Bronchial epithelial cell (primary cell): ENCODE measurements at regions not wholly inside any gene's neighbourhood (a gene's known extent, or its start where the extent isn't known, plus 50 kb on each side); places are given as distances from the start of the nearest gene placed in this dataset.
A peak's percentile ranks its signal among the peaks of the same experiment; 100 is the strongest.

Experiments used
- DNase-seq: peaks from one replicate; pipeline ENCODE4 v3.0.0-alpha.2; 2010; ENCODE audit warnings: low read depth
- FAIRE-seq: peaks from 2 replicates; lab custom pipeline; 2011; peaks lifted over from hg19 to GRCh38; lab: Jason Lieb, UNC
- H3K27me3 ChIP-seq: 2 replicates; pipeline ENCODE4 v1.5.1; 2011; ENCODE audit warnings: low read length; ENCODE audit not compliant: control insufficient read depth, insufficient read depth
- H3K36me3 ChIP-seq: 2 replicates; pipeline ENCODE4 v1.5.1; 2011; ENCODE audit warnings: low read length; ENCODE audit not compliant: control insufficient read depth, insufficient read depth
- H3K4me3 ChIP-seq: 2 replicates; pipeline ENCODE4 v1.5.1; 2011; ENCODE audit warnings: mild to moderate bottlenecking, low read depth, low read length, control low read depth
- TF ChIP-seq, protein P1 (sequence below): IDR thresholded peaks from 2 replicates; pipeline ENCODE4 v1.5.1; 2011; ENCODE audit warnings: mild to moderate bottlenecking, moderate library complexity, low read length, control low read depth, inconsistent platforms; ENCODE audit not compliant: insufficient read depth, severe bottlenecking

DNA sequence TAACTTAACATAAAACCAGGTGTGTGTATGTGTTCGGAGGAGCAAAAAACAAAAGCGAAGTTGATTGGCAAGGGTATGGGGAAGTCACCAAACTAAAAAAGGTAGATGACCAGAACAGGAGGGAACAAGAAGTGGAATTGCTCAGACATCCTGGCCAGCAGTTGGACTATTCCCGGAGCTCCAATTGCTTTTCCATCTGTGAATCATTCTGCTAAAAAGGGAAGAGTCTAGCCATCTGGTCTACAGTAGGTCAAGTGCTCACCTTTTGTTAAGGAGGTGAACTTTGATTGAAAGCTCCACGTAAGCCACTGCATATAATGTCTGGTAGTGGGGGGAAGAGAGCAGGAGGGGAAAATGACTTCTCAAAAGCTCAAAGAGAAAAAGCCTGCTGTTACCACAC, 50.0 kb upstream of the BET1 start:
- Histone ChIP-seq H3K4me3 (no peak overlapping the region), H3K36me3 (no peaks in the 10 kb centered on the region), H3K27me3 (no peaks in the 10 kb centered on the region)
- FAIRE-seq (no peak), DNase-seq (no peak)
- TF ChIP-seq, protein P1, sequence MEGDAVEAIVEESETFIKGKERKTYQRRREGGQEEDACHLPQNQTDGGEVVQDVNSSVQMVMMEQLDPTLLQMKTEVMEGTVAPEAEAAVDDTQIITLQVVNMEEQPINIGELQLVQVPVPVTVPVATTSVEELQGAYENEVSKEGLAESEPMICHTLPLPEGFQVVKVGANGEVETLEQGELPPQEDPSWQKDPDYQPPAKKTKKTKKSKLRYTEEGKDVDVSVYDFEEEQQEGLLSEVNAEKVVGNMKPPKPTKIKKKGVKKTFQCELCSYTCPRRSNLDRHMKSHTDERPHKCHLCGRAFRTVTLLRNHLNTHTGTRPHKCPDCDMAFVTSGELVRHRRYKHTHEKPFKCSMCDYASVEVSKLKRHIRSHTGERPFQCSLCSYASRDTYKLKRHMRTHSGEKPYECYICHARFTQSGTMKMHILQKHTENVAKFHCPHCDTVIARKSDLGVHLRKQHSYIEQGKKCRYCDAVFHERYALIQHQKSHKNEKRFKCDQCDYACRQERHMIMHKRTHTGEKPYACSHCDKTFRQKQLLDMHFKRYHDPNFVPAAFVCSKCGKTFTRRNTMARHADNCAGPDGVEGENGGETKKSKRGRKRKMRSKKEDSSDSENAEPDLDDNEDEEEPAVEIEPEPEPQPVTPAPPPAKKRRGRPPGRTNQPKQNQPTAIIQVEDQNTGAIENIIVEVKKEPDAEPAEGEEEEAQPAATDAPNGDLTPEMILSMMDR = no peak

DNA sequence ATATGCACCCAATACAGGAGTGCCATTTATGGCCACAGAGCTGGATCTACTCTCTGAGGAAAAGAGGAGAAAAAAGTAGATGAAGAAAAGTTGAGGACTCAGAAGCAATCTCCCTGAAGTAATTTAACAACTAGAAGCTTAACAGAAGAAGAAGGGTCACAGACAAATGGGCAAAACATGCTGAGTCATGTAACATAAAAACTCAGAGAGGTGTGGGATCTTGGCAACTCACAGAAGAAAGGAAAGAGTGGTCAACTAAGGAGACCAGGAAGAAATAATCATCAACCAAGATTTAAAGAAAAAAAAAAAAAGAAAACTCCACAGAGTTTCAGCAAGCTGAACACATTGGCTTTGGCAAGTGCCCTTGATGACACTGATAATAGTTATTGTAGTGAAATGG, 51.8 kb upstream of the BET1 start:
- TF ChIP-seq, protein P1 = no peak
- no peaks in the 10 kb centered on the region for H3K27me3 ChIP-seq
- H3K36me3 ChIP-seq = no peaks in the 10 kb centered on the region
- H3K4me3 ChIP-seq = no peak overlapping the region
- DNase-seq = peak; percentile 29
- no peak for FAIRE-seq

DNA sequence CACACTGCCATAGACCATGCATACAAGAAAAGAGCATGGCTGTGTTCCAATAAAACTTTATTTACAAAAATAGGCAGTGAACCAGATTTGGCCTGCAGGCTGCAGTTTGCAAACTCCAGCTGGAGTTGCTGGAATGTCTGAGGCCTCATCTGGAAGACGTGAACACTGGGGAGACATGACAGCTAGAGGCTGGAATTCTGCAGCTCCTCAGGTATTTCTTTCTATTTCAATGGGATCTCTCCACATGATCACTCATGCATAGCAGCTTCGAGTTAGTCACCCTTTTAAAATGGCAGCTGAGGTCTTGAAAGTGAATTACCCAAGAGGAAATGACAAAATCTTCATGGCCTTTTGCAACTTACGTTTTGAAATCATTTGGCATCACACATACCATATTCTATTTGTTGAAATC, 52.6 kb upstream of the BET1 start:
- FAIRE-seq (peak; percentile 92), DNase-seq (peak; percentile 99)
- no peak overlapping the region for H3K4me3 ChIP-seq
- no peaks in the 10 kb centered on the region for H3K36me3 ChIP-seq
- no peaks in the 10 kb centered on the region for H3K27me3 ChIP-seq
- TF ChIP-seq, protein P1 = peak; percentile 7

DNA sequence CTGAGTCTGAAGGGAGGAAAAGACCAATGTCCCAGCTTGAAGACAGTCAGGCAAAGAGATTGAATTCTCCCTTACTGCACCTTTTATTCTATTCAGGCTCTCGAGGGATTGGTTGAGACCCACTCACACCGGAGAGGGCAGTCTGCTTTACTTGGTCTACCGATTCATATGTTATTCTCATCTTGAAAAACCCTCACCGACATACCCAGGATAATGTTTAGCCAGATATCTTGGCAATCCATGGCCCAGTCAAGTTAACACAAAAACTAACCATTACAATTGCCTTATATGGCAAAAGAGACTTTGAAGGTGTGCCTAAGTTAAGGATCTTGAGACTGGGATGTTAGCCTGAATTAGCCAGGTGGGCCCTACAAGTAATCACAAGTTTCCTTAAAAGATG, 53.8 kb upstream of the BET1 start:
- Histone ChIP-seq H3K36me3 (no peaks in the 10 kb centered on the region), H3K27me3 (no peaks in the 10 kb centered on the region), H3K4me3 (no peak overlapping the region)
- DNase-seq = no peak
- FAIRE-seq = no peak
- TF ChIP-seq, protein P1 = no peak

DNA sequence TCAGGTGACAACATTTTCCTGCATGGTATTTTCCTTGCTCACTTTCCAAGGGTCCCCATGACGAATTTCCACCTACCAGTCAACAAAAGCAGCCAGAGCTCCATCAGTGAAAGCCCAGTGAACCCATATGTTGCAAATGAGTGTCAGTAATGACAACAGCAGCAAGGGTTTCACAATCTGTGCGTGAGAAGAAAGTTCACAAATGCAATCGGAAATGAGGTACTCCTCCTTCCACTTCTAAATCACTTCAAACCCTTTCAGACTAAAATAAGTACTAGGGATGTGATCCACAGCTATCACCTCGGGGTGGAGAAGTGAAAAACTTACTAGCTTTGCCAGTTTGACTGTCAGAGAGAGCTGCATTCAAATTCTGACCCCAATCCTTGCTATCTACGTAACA, 55.6 kb upstream of the BET1 start:
- no peak for FAIRE-seq
- peak; percentile 73 for DNase-seq
- TF ChIP-seq, protein P1 = no peak

DNA sequence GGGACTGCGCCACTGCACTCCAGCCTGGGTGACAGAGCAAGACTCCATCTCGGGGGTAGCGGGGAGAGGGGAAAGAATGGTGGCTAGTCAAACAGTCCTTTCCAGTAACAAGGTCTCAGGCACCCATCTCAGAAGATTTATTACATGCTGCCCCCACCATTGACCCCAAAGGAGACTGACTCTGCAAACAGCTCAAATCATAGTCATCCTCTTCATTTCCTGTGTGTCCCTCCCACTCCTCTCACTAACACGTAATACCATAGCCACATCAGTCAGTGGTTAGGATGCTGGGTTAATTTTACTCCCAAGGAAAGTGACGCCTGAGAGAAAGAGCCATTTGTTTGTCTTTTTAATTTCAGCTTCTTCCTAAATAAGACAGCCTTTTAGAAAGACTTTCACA, 56.6 kb upstream of the BET1 start:
- DNase-seq (peak; percentile 55), FAIRE-seq (no peak)
- TF ChIP-seq, protein P1 = no peak
- Histone ChIP-seq H3K36me3 (no peaks in the 10 kb centered on the region), H3K4me3 (no peak overlapping the region), H3K27me3 (no peaks in the 10 kb centered on the region)

More for the DNA sequence above, 55.6 kb upstream of the BET1 start:
- no peak overlapping the region for H3K4me3 ChIP-seq
- no peaks in the 10 kb centered on the region for H3K36me3 ChIP-seq
- no peaks in the 10 kb centered on the region for H3K27me3 ChIP-seq
